H9 (cell line): ENCODE measurements at regions not wholly inside any gene's neighbourhood (a gene's known extent, or its start where the extent isn't known, plus 50 kb on each side); places are given as distances from the start of the nearest gene placed in this dataset.

ENCODE experiments used
- DNase-seq: peaks from one replicate; pipeline ENCODE4 v3.0.0-alpha.2; 2017
- H2AFZ ChIP-seq: one replicate; pipeline ENCODE4 v1.6.1; 2013; ENCODE audit warnings: mild to moderate bottlenecking, low read length, control low read depth, moderate library complexity
- H2AK5ac ChIP-seq: 2 replicates; pipeline ENCODE4 v1.6.1; 2013; ENCODE audit warnings: low read length, control low read depth, mixed read lengths; ENCODE audit not compliant: insufficient read length
- H2BK120ac ChIP-seq: one replicate; pipeline ENCODE4 v1.6.1; 2013; ENCODE audit warnings: low read depth, mild to moderate bottlenecking, low read length, control low read depth, inconsistent platforms; ENCODE audit not compliant: poor library complexity, severe bottlenecking
- H2BK12ac ChIP-seq: 2 replicates; pipeline ENCODE4 v1.6.1; 2013; ENCODE audit warnings: low read length, control low read depth, mixed read lengths, low read depth; ENCODE audit not compliant: insufficient read length
- H2BK15ac ChIP-seq: 2 replicates; pipeline ENCODE4 v1.6.1; 2013; ENCODE audit warnings: low read depth, low read length, control low read depth
- H2BK20ac ChIP-seq: one replicate; pipeline ENCODE4 v1.6.1; 2013; ENCODE audit warnings: low read depth, mild to moderate bottlenecking, low read length, control low read depth, inconsistent platforms; ENCODE audit not compliant: poor library complexity, severe bottlenecking
- H2BK5ac ChIP-seq: 2 replicates; pipeline ENCODE4 v1.6.1; 2013; ENCODE audit warnings: low read length, control low read depth, mixed read lengths; ENCODE audit not compliant: insufficient read length
- H3K14ac ChIP-seq: 2 replicates; pipeline ENCODE4 v1.6.1; 2013; ENCODE audit warnings: low read length, control low read depth; ENCODE audit not compliant: insufficient read depth
- H3K18ac ChIP-seq: 2 replicates; pipeline ENCODE4 v1.6.1; 2013; ENCODE audit warnings: low read depth, mild to moderate bottlenecking, mixed read lengths, low read length, control low read depth; ENCODE audit not compliant: insufficient read length
- H3K23ac ChIP-seq: 2 replicates; pipeline ENCODE4 v1.6.1; 2013; ENCODE audit warnings: low read length, control low read depth, mixed read lengths, low read depth; ENCODE audit not compliant: insufficient read length
- H3K23me2 ChIP-seq: 2 replicates; pipeline ENCODE4 v1.6.1; 2013; ENCODE audit warnings: low read depth, mild to moderate bottlenecking, mixed read lengths, low read length, control low read depth; ENCODE audit not compliant: insufficient read length, poor library complexity, severe bottlenecking
- H3K27ac ChIP-seq: 2 replicates; pipeline ENCODE4 v1.5.1; 2013; ENCODE audit warnings: low read length, control low read depth, mixed read lengths, low read depth; ENCODE audit not compliant: insufficient read length
- H3K27me3 ChIP-seq: 2 replicates; pipeline ENCODE4 v1.6.1; 2013; ENCODE audit warnings: low read length, control low read depth, inconsistent platforms; ENCODE audit not compliant: insufficient read depth
- H3K4ac ChIP-seq: 2 replicates; pipeline ENCODE4 v1.6.1; 2013; ENCODE audit warnings: low read depth, mild to moderate bottlenecking, control low read depth, inconsistent platforms, low read length, moderate library complexity
- H3K4me1 ChIP-seq: 2 replicates; pipeline ENCODE4 v1.6.1; 2013; ENCODE audit warnings: low read length, control low read depth, inconsistent platforms; ENCODE audit not compliant: insufficient read depth
- H3K4me2 ChIP-seq: 2 replicates; pipeline ENCODE4 v1.6.1; 2013; ENCODE audit warnings: low read length, control low read depth, mixed read lengths; ENCODE audit not compliant: insufficient read length, insufficient read depth
- H3K56ac ChIP-seq: 2 replicates; pipeline ENCODE4 v1.6.1; 2013; ENCODE audit warnings: low read depth, mild to moderate bottlenecking, mixed read lengths, low read length, control low read depth; ENCODE audit not compliant: insufficient read length
- H3K79me1 ChIP-seq: 2 replicates; pipeline ENCODE4 v1.6.1; 2013; ENCODE audit warnings: low read depth, mild to moderate bottlenecking, moderate library complexity, low read length, control low read depth, inconsistent platforms; ENCODE audit not compliant: insufficient read depth, poor library complexity, severe bottlenecking
- H3K79me2 ChIP-seq: 2 replicates; pipeline ENCODE4 v1.6.1; 2013; ENCODE audit warnings: low read length, control low read depth, inconsistent platforms; ENCODE audit not compliant: insufficient read depth
- H3K9ac ChIP-seq: 2 replicates; pipeline ENCODE4 v1.6.1; 2013; ENCODE audit warnings: low read length, control low read depth, mixed read lengths; ENCODE audit not compliant: insufficient read length; ENCODE audit errors: extremely low read depth
- H3K9me3 ChIP-seq: one replicate; pipeline ENCODE4 v1.6.1; 2013; ENCODE audit warnings: low read depth, low read length, inconsistent platforms; ENCODE audit not compliant: control insufficient read depth
- H3T11ph ChIP-seq: one replicate; pipeline ENCODE4 v1.6.1; 2013; ENCODE audit warnings: mild to moderate bottlenecking, low read length, control low read depth, inconsistent platforms
- H4K20me1 ChIP-seq: one replicate; pipeline ENCODE4 v1.6.1; 2013; ENCODE audit not compliant: control insufficient read depth, insufficient read length, insufficient read depth
- H4K5ac ChIP-seq: 2 replicates; pipeline ENCODE4 v1.6.1; 2013; ENCODE audit warnings: low read depth, mild to moderate bottlenecking, mixed read lengths, low read length, control low read depth; ENCODE audit not compliant: insufficient read length
- H4K8ac ChIP-seq: replicated peaks from 2 replicates; pipeline ENCODE4 v1.6.1; 2013; ENCODE audit warnings: low read length, control low read depth, mixed read lengths, low read depth; ENCODE audit not compliant: insufficient read length
- H4K91ac ChIP-seq: 2 replicates; pipeline ENCODE4 v1.6.1; 2013; ENCODE audit warnings: low read depth, mild to moderate bottlenecking, moderate library complexity, mixed read lengths, low read length, control low read depth; ENCODE audit not compliant: insufficient read length
- H3K27ac Mint-ChIP-seq, 3 experiments: 2 replicates in 2 of 3; 3 replicates in 1 of 3; pipeline ENCODE4 v1.8.0; 2020 to 2021; ENCODE audit warnings: mixed read lengths in 3 of 3, mild to moderate bottlenecking in 1 of 3, moderate library complexity in 1 of 3
- H3K27me3 Mint-ChIP-seq: 2 replicates; pipeline ENCODE4 v1.8.0; 2021; ENCODE audit warnings: low read depth, mild to moderate bottlenecking, moderate library complexity, mixed read lengths
- H3K36me3 Mint-ChIP-seq, 3 experiments: 2 replicates in 2 of 3; 3 replicates in 1 of 3; pipeline ENCODE4 v1.8.0; 2020 to 2021; ENCODE audit warnings: low read depth in 3 of 3, mixed read lengths in 3 of 3; ENCODE audit not compliant: insufficient read depth in 1 of 3
- H3K4me1 Mint-ChIP-seq, 2 experiments: 2 replicates each; pipeline ENCODE4 v1.8.0; 2020; ENCODE audit warnings: mixed read lengths in 2 of 2
- H3K4me3 Mint-ChIP-seq, 2 experiments: 2 replicates in 1 of 2; 3 replicates in 1 of 2; pipeline ENCODE4 v1.8.0; 2020 to 2021; ENCODE audit warnings: mild to moderate bottlenecking in 2 of 2, mixed read lengths in 2 of 2, moderate library complexity in 1 of 2
- H3K9me3 Mint-ChIP-seq, 2 experiments: 2 replicates in 1 of 2; 3 replicates in 1 of 2; pipeline ENCODE4 v1.8.0; 2020; ENCODE audit warnings: mild to moderate bottlenecking in 2 of 2, mixed read lengths in 2 of 2, moderate library complexity in 1 of 2
- CTCF ChIP-seq: fragments of 200-600 bp; sonication (generic); conservative IDR thresholded peaks from 3 replicates; pipeline ENCODE4 v1.8.0; 2021; ENCODE audit warnings: antibody characterized with exemption, mild to moderate bottlenecking
- WGBS: extraction: QIAGEN DNeasy Blood & Tissue Kit; methylation state at CpG from one replicate; pipeline ENCODE4 v1.1.7; 2013; ENCODE audit warnings: missing lambda C conversion rate, low lambda C conversion rate, mixed read lengths; ENCODE audit not compliant: insufficient read length; ENCODE audit errors: extremely low coverage; 5-methylcytosine and 5-hydroxymethylcytosine counted together

GRCh38 chr20:48158014-48158413 lies 372.7 kb upstream of the SULF2 start:
- no peaks in the 10 kb centered on the region for H3K4me1 ChIP-seq
- no peak overlapping the region for H3K23ac ChIP-seq
- H3K79me1 ChIP-seq = no peaks in the 10 kb centered on the region
- H3K23me2 ChIP-seq = no peaks in the 10 kb centered on the region
- H4K8ac ChIP-seq = no peak overlapping the region
- H3K4ac ChIP-seq = no peak overlapping the region
- H3K4me2 ChIP-seq = no peak overlapping the region
- H3K27me3 ChIP-seq = no peaks in the 10 kb centered on the region
- H2AFZ ChIP-seq = no peak overlapping the region
- TF ChIP-seq CTCF = no peak
- no peak overlapping the region for H2BK15ac ChIP-seq
- H3K4me3 Mint-ChIP-seq = no peak overlapping the region
- H3K27ac ChIP-seq = no peak overlapping the region
- H3K27me3 Mint-ChIP-seq = peaks cover 7% of the 10 kb centered on the region
- peaks cover 9% of the 10 kb centered on the region for H3K9me3 ChIP-seq
- H2BK5ac ChIP-seq = no peak overlapping the region
- H4K20me1 ChIP-seq = peaks cover 2% of the 10 kb centered on the region
- WGBS = no CpG with 5 or more reads among the region's 2 CpGs
- no peak overlapping the region for H4K5ac ChIP-seq
- no peak overlapping the region for H3K14ac ChIP-seq
- H2AK5ac ChIP-seq = no peak overlapping the region
- H3K18ac ChIP-seq = no peak overlapping the region
- H3K79me2 ChIP-seq = no peaks in the 10 kb centered on the region
- peaks cover 15 to 20% of the 10 kb centered on the region in 2 experiments for H3K9me3 Mint-ChIP-seq
- no peak overlapping the region for H2BK120ac ChIP-seq
- H3K9ac ChIP-seq = no peak overlapping the region
- H3T11ph ChIP-seq = no peak overlapping the region
- no peak overlapping the region for H3K56ac ChIP-seq
- H4K91ac ChIP-seq = no peak overlapping the region
- no peak overlapping the region for H2BK12ac ChIP-seq
- H3K4me1 Mint-ChIP-seq = peaks cover 7 to 8% of the 10 kb centered on the region in 2 experiments
- H3K27ac Mint-ChIP-seq = no peak overlapping the region
- peaks cover 7 to 10% (median 8%) of the 10 kb centered on the region in 3 experiments; a peak in 6 of 7 replicates for H3K36me3 Mint-ChIP-seq
- no peak overlapping the region for H2BK20ac ChIP-seq
- no peak for DNase-seq
